ENCODE measurements at regions not wholly inside any gene's neighbourhood (a gene's known extent, or its start where the extent isn't known, plus 50 kb on each side); places are given as distances from the start of the nearest gene placed in this dataset.

DNA sequence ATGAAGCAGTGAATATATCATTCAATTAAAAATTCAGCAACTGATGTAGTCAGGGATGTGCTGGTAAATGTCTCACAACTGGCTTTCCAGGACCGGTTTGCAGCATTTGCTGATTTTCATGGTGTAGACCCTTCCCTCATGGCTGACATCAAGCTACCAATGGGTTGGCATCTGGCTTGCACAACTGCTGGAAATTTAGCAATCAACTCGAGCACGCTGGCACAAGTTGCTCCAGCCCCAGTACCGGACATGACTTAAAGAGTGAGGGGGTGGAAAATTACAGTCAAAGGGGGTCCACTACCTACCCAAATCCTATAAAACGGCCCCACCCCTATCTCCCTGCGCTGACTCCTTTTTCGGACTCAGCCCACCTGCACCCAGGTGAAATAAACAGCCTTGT is 198.4 kb upstream of the NRP1 start:
- H3K27ac Mint-ChIP-seq: no peak overlapping the region
- no peak overlapping the region for H3K18ac ChIP-seq (ENCODE audit: insufficient read length, low read depth, low read length)
- H3K9me3 ChIP-seq (ENCODE audit: control insufficient read depth, low read depth, low read length): no peaks in the 10 kb centered on the region
- no peak overlapping the region for H3K4me2 ChIP-seq (ENCODE audit: insufficient read depth, insufficient read length, low read length)
- H3K79me2 ChIP-seq (ENCODE audit: insufficient read depth, low read length): no peaks in the 10 kb centered on the region
- no peak overlapping the region for H3K27ac ChIP-seq (ENCODE audit: insufficient read length, low read depth, low read length)
- H4K20me1 ChIP-seq (ENCODE audit: control insufficient read depth, insufficient read depth, insufficient read length): no peaks in the 10 kb centered on the region
- H3K14ac ChIP-seq (ENCODE audit: insufficient read depth, low read length): no peak overlapping the region
- no peak overlapping the region for H3K9ac ChIP-seq (ENCODE audit: extremely low read depth, insufficient read length, low read length)
- peaks cover 5 to 16% (median 5%) of the 10 kb centered on the region in 3 experiments; a peak in 6 of 7 replicates for H3K36me3 Mint-ChIP-seq (ENCODE audit: insufficient read depth in 1 of 3, low read depth in 3 of 3)
- no peak overlapping the region for H3T11ph ChIP-seq (ENCODE audit: low read length)
- H2BK120ac ChIP-seq (ENCODE audit: low read depth, low read length, poor library complexity, severe bottlenecking): no peak overlapping the region
- H3K23ac ChIP-seq (ENCODE audit: insufficient read length, low read depth, low read length): no peak overlapping the region
- no peaks in the 10 kb centered on the region for H3K27me3 ChIP-seq (ENCODE audit: insufficient read depth, low read length)
- H2BK20ac ChIP-seq (ENCODE audit: low read depth, low read length, poor library complexity, severe bottlenecking): no peak overlapping the region
- H2BK12ac ChIP-seq (ENCODE audit: insufficient read length, low read depth, low read length): no peak overlapping the region
- WGBS (ENCODE audit: extremely low coverage, insufficient read length, low lambda C conversion rate): no CpG with 5 or more reads among the region's 7 CpGs
- no peaks in the 10 kb centered on the region for H3K27me3 Mint-ChIP-seq (ENCODE audit: low read depth)
- H4K8ac ChIP-seq (replicated peaks; ENCODE audit: insufficient read length, low read depth, low read length): no peak overlapping the region
- H2BK15ac ChIP-seq (ENCODE audit: low read depth, low read length): no peak overlapping the region
- no peak overlapping the region for H4K91ac ChIP-seq (ENCODE audit: insufficient read length, low read depth, low read length)
- no peak for DNase-seq
- no peak overlapping the region for H2BK5ac ChIP-seq (ENCODE audit: insufficient read length, low read length)
- H3K56ac ChIP-seq (ENCODE audit: insufficient read length, low read depth, low read length): no peak overlapping the region
- H3K79me1 ChIP-seq (ENCODE audit: insufficient read depth, low read depth, low read length, poor library complexity, severe bottlenecking): no peaks in the 10 kb centered on the region
- H3K4me1 ChIP-seq (ENCODE audit: insufficient read depth, low read length): peaks cover 6% of the 10 kb centered on the region; the same call in 1 of the 2 replicates
- H3K4me3 Mint-ChIP-seq: no peak overlapping the region
- no peak overlapping the region for H2AFZ ChIP-seq (ENCODE audit: low read length)
- peaks cover 15 to 17% of the 10 kb centered on the region in 2 experiments for H3K9me3 Mint-ChIP-seq
- no peak overlapping the region for H2AK5ac ChIP-seq (ENCODE audit: insufficient read length, low read length)
- no peak overlapping the region for H4K5ac ChIP-seq (ENCODE audit: insufficient read length, low read depth, low read length)
- TF ChIP-seq, protein P1, sequence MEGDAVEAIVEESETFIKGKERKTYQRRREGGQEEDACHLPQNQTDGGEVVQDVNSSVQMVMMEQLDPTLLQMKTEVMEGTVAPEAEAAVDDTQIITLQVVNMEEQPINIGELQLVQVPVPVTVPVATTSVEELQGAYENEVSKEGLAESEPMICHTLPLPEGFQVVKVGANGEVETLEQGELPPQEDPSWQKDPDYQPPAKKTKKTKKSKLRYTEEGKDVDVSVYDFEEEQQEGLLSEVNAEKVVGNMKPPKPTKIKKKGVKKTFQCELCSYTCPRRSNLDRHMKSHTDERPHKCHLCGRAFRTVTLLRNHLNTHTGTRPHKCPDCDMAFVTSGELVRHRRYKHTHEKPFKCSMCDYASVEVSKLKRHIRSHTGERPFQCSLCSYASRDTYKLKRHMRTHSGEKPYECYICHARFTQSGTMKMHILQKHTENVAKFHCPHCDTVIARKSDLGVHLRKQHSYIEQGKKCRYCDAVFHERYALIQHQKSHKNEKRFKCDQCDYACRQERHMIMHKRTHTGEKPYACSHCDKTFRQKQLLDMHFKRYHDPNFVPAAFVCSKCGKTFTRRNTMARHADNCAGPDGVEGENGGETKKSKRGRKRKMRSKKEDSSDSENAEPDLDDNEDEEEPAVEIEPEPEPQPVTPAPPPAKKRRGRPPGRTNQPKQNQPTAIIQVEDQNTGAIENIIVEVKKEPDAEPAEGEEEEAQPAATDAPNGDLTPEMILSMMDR (conservative IDR thresholded peaks at IDR 0.05): no peak
- no peaks in the 10 kb centered on the region for H3K23me2 ChIP-seq (ENCODE audit: insufficient read length, low read depth, low read length, poor library complexity, severe bottlenecking)
- peaks cover 23 to 28% of the 10 kb centered on the region in 2 experiments for H3K4me1 Mint-ChIP-seq
- no peak overlapping the region for H3K4ac ChIP-seq (ENCODE audit: low read depth, low read length)

All from H9 (cell line).